ENCODE measurements at regions not wholly inside any gene's neighbourhood (a gene's known extent, or its start where the extent isn't known, plus 50 kb on each side); places are given as distances from the start of the nearest gene placed in this dataset.

- DNase-seq, result no peak
Observed at GRCh38 chr6:29884261-29884660, 56.6 kb downstream of the HLA-G start.

- DNase-seq, result no peak
Observed at GRCh38 chr6:29886701-29887100, 55.6 kb upstream of the HLA-A start.

GRCh38 chr6:29887330-29887818 lies 55.0 kb upstream of the HLA-A start:
- DNase-seq, result no peak

GRCh38 chr6:29887819-29888776 lies 54.2 kb upstream of the HLA-A start:
- peak; percentile 57 for DNase-seq

Measured in 8988T (cell line).